Omental fat pad (tissue), 3 donors: ENCODE measurements at regions not wholly inside any gene's neighbourhood (a gene's known extent, or its start where the extent isn't known, plus 50 kb on each side); places are given as distances from the start of the nearest gene placed in this dataset.

Experiments
- ATAC-seq: fragments of 150-250 bp; one replicate; pipeline ENCODE4 v1.9.1; 2016; ENCODE audit warnings: mild to moderate bottlenecking, moderate library complexity; ENCODE audit not compliant: low FRiP score
- DNase-seq: peaks from one replicate; pipeline ENCODE4 v3.0.0-alpha.2; 2019; ENCODE audit warnings: low spot score
- CTCF ChIP-seq, 3 donors: fragments of 450-650 bp; IDR thresholded peaks; one replicate each; pipeline ENCODE4 v1.5.1; 2016 to 2017; ENCODE audit warnings: antibody characterized with exemption in 3 of 3, mild to moderate bottlenecking in 3 of 3, moderate library complexity in 2 of 3

GRCh38 chr1:13878021-13878420 is 178.0 kb downstream of the PRDM2 start:
- ATAC-seq (no peak), DNase-seq (no peak)
- no peak for TF ChIP-seq CTCF (IDR thresholded peaks at IDR 0.05)

GRCh38 chr1:13878451-13878850 is 178.5 kb downstream of the PRDM2 start:
- no peak for ATAC-seq
- no peak for TF ChIP-seq CTCF (IDR thresholded peaks at IDR 0.05)
- DNase-seq: no peak

- ATAC-seq (no peak), DNase-seq (no peak)
- no peak for TF ChIP-seq CTCF (IDR thresholded peaks at IDR 0.05)
These were observed 181.5 kb downstream of the PRDM2 start for GRCh38 chr1:13881385-13882088.

GRCh38 chr1:13888351-13888986 is 188.5 kb downstream of the PRDM2 start:
- ATAC-seq (no peak), DNase-seq (no peak)
- no peak for TF ChIP-seq CTCF (IDR thresholded peaks at IDR 0.05)

- DNase-seq: no peak
These were observed 189.5 kb downstream of the PRDM2 start for GRCh38 chr1:13889495-13889894.

GRCh38 chr1:13890766-13891165 is 190.8 kb downstream of the PRDM2 start:
- ATAC-seq: no peak
- no peak for DNase-seq

More at GRCh38 chr1:13889495-13889894, 189.5 kb downstream of the PRDM2 start:
- no peak for ATAC-seq
- TF ChIP-seq CTCF (IDR thresholded peaks at IDR 0.05): no peak

More at GRCh38 chr1:13890766-13891165, 190.8 kb downstream of the PRDM2 start:
- TF ChIP-seq CTCF (IDR thresholded peaks at IDR 0.05): no peak
